HepG2 (cell line): ENCODE measurements at regions not wholly inside any gene's neighbourhood (a gene's known extent, or its start where the extent isn't known, plus 50 kb on each side); places are given as distances from the start of the nearest gene placed in this dataset.

ENCODE experiments used
- ATAC-seq: fragments of 200-7000 bp; cut with Tn5 transposase; 3 replicates; pipeline ENCODE4 v1.9.1; 2020; ENCODE audit warnings: mild to moderate bottlenecking, moderate library complexity
- BruUV-seq: library from RNA; stranded (reverse); fragments of 400-500 nt; replicated peaks from 2 replicates; lab custom pipeline; 2021; lab: Mats Ljungman, UMichigan
- CTCF ChIA-PET: fragments of 300-600 bp; formaldehyde crosslinking; extraction: SDS; loops from one replicate; lab custom pipeline; 2021; ENCODE audit warnings: low total read pairs, inconsistent platforms, low intra/inter-chr PET ratio; lab: Yijun Ruan, JAX
- POLR2A ChIA-PET: fragments of 350-600 bp; sonication (Branson Sonifier 250); formaldehyde crosslinking; loops from one replicate; lab custom pipeline; 2020; ENCODE audit warnings: antibody characterized with exemption, inconsistent platforms; lab: Yijun Ruan, JAX
- DNase-seq: peaks from one replicate; pipeline ENCODE4 v3.0.0-alpha.2; 2015; ENCODE audit warnings: low spot score
- FAIRE-seq: peaks from 3 replicates; lab custom pipeline; 2011; peaks lifted over from hg19 to GRCh38; lab: Jason Lieb, UNC
- H2AFZ ChIP-seq: one replicate; pipeline ENCODE4 v1.6.1; 2011; ENCODE audit warnings: low read length, inconsistent platforms
- H3K27ac ChIP-seq: fragments of 300-600 bp; 3 replicates; pipeline ENCODE4 v1.8.0; 2011; ENCODE audit warnings: mixed run types, mild to moderate bottlenecking, mixed read lengths, low read length, inconsistent platforms; ENCODE audit not compliant: insufficient read depth; ENCODE audit errors: extremely low read length
- H3K27me3 ChIP-seq, 2 experiments: fragments of 200-600 bp in 1 of 2; 2 replicates in 1 of 2; 3 replicates in 1 of 2; pipeline versions ENCODE4 v1.6.0 to v1.8.0; 2011; ENCODE audit warnings: low read length in 2 of 2, mild to moderate bottlenecking in 2 of 2, moderate library complexity in 2 of 2, inconsistent platforms in 1 of 2; ENCODE audit not compliant: insufficient read depth in 2 of 2, control insufficient read depth in 1 of 2
- H3K36me3 ChIP-seq, 2 experiments: fragments of 200-600 bp in 1 of 2; replicated peaks in 1 of 2; 2 replicates in 1 of 2; 3 replicates in 1 of 2; pipeline versions ENCODE4 v1.5.1 to v1.8.0; 2011; ENCODE audit warnings: low read length in 2 of 2, inconsistent platforms in 1 of 2; ENCODE audit not compliant: insufficient read depth in 2 of 2, control insufficient read depth in 1 of 2
- H3K4me1 ChIP-seq: 2 replicates; pipeline ENCODE4 v1.5.1; 2012; ENCODE audit warnings: low read length, inconsistent platforms; ENCODE audit not compliant: insufficient read depth
- H3K4me2 ChIP-seq: 2 replicates; pipeline ENCODE4 v1.6.0; 2011; ENCODE audit warnings: low read depth, low read length, inconsistent platforms
- H3K4me3 ChIP-seq, 3 experiments: fragments of 200-600 bp in 1 of 3; sonication (generic), shearing (Covaris generic) in 1 of 3; replicated peaks in 1 of 3; 2 replicates each; pipeline ENCODE4 v1.5.1; 2011 to 2016; ENCODE audit warnings: low read length in 3 of 3, inconsistent platforms in 2 of 3, low read depth in 2 of 3, mild to moderate bottlenecking in 2 of 3, control low read depth in 1 of 3, mixed read lengths in 1 of 3; ENCODE audit not compliant: insufficient read depth in 1 of 3
- H3K79me2 ChIP-seq: one replicate; pipeline ENCODE4 v1.6.1; 2011; ENCODE audit warnings: low read length, inconsistent platforms; ENCODE audit not compliant: insufficient read depth
- H3K9ac ChIP-seq: 2 replicates; pipeline ENCODE4 v1.6.0; 2011; ENCODE audit warnings: mild to moderate bottlenecking, low read depth, low read length, inconsistent platforms; ENCODE audit not compliant: insufficient read depth
- H3K9me3 ChIP-seq: 2 replicates; pipeline ENCODE4 v1.5.1; 2012; ENCODE audit warnings: mild to moderate bottlenecking, low read length
- H4K20me1 ChIP-seq: 2 replicates; pipeline ENCODE4 v1.6.0; 2011; ENCODE audit warnings: inconsistent platforms, mild to moderate bottlenecking, low read length, moderate library complexity; ENCODE audit not compliant: insufficient read depth
- GPN1 ChIP-seq: sonication (generic); formaldehyde crosslinking; IDR thresholded peaks from 2 replicates; pipeline ENCODE4 v1.5.1; 2020; ENCODE audit warnings: missing genetic modification reagents, borderline replicate concordance
- HDAC2 ChIP-seq: sonication (generic); formaldehyde crosslinking; IDR thresholded peaks from 2 replicates; pipeline ENCODE4 v1.4.0; 2020; ENCODE audit warnings: missing genetic modification reagents
- HNRNPL ChIP-seq: fragments of 200-400 bp; formaldehyde crosslinking; IDR thresholded peaks from 2 replicates; pipeline ENCODE4 v1.6.1; 2017; ENCODE audit warnings: mild to moderate bottlenecking, low read depth, low read length
- PHF8 ChIP-seq: sonication (generic); formaldehyde crosslinking; IDR thresholded peaks from 2 replicates; pipeline ENCODE4 v1.5.0; 2020; ENCODE audit warnings: missing genetic modification reagents
- TFDP1 ChIP-seq: IDR thresholded peaks from 2 replicates; pipeline ENCODE4 v1.6.1; 2016; ENCODE audit warnings: missing compliant biosample characterization, missing genetic modification reagents, borderline replicate concordance
- U2AF1 ChIP-seq: fragments of 200-400 bp; formaldehyde crosslinking; optimal IDR thresholded peaks from 2 replicates; pipeline ENCODE3; 2017; ENCODE audit warnings: mild to moderate bottlenecking, low read depth, low read length
- ZFX ChIP-seq: sonication (generic); formaldehyde crosslinking; IDR thresholded peaks from 2 replicates; pipeline ENCODE4 v1.4.0; 2020; ENCODE audit warnings: mild to moderate bottlenecking, low read depth, missing genetic modification reagents, moderate library complexity
- ZKSCAN1 ChIP-seq: fragments of 150-350 bp; IDR thresholded peaks from 2 replicates; pipeline ENCODE4 v1.6.1; 2014; ENCODE audit warnings: low read length
- ZNF30 ChIP-seq: sonication (generic); formaldehyde crosslinking; IDR thresholded peaks from 2 replicates; pipeline ENCODE4 v1.5.0; 2020; ENCODE audit warnings: mild to moderate bottlenecking, missing genetic modification reagents
- ZNF513 ChIP-seq: sonication (generic); formaldehyde crosslinking; conservative IDR thresholded peaks from 2 replicates; pipeline ENCODE4 v1.5.0; 2020; ENCODE audit warnings: missing genetic modification reagents
- ZNF746 ChIP-seq: sonication (generic); formaldehyde crosslinking; IDR thresholded peaks from 2 replicates; pipeline ENCODE4 v1.8.0; 2022; ENCODE audit warnings: mild to moderate bottlenecking, missing genetic modification reagents
- ZNF841 ChIP-seq: sonication (generic); formaldehyde crosslinking; IDR thresholded peaks from 2 replicates; pipeline ENCODE4 v1.8.1; 2023; ENCODE audit warnings: missing genetic modification reagents, borderline replicate concordance
- WGBS: methylation state at CpG from one replicate; pipeline ENCODE4 v1.1.6; 2017; ENCODE audit warnings: low lambda C conversion rate; 5-methylcytosine and 5-hydroxymethylcytosine counted together
- in situ Hi-C: cut with HindIII; loops from 2 replicates; pipeline ENCODE4 v1.10.0; 2017; ENCODE audit warnings: low pct_unique_long_range_greater_than_20kb; ENCODE audit not compliant: extremely low pct_ligation_motif_present
- intact Hi-C: fragments of 100-400 bp; cut with micrococcal nuclease; formaldehyde crosslinking; loops from one replicate; pipeline ENCODE4 v1.10.0; 2022; ENCODE audit not compliant: unreplicated experiment
- TF ChIP-seq, protein P1 (sequence below): sonication (generic); formaldehyde crosslinking; IDR thresholded peaks from 2 replicates; pipeline ENCODE4 v1.5.0; 2020; ENCODE audit warnings: missing genetic modification reagents
- TF ChIP-seq, protein P2 (sequence below): IDR thresholded peaks from 2 replicates; pipeline ENCODE4 v1.6.1; 2012; ENCODE audit warnings: inconsistent platforms

DNA sequence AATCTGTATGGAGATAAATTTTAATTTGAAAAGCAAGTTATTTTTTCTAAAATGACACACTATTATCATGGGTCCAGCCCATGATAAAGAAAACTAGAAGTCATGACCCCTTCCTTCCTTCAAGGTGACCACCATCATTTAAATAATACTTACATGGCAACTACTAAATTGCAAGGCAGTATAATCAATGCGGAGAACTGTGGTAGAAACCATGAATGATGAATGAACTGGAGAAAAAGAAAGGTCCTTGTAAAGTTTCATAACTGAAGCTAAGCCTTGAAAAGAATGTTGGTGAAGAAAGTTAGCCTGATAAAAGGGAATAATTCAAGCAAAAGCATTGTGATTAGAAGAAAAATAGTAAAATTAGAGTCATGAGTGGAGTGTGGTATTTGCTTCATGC lies 222.9 kb upstream of the TBC1D5 start (continued):
- TF ChIP-seq ZNF513 (no peak), PHF8 (CRISPR knock-in tag) (no peak), ZNF841 (no peak), ZNF30 (CRISPR knock-in tag) (no peak)

DNA sequence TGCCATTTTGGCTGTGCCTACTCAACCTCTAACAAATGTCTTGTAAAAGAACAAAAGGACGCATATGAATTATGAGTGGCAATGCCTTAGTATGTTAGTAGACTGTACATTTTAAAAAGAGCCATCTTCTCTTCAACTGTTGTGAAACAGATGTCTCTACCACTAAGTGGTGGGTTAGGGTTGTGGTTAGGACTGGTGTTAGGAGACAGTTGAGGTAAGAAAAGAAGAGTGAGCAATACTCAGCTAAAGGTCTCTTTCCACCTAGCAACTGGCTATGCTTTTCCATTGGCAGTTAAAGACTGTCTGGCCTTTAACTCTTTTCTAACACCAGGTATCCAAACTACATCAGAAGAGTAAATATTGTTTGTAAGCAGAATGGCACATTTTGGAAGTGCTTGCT lies 221.7 kb upstream of the TBC1D5 start:
- 53% methylated on average over 1 of the region's 1 CpG for WGBS
- Histone ChIP-seq H3K27ac (no peak overlapping the region), H2AFZ (no peak overlapping the region), H3K9me3 (no peaks in the 10 kb centered on the region), H3K79me2 (no peaks in the 10 kb centered on the region), H4K20me1 (no peaks in the 10 kb centered on the region), H3K4me3 (no peak overlapping the region), H3K4me2 (no peak overlapping the region), H3K9ac (no peak overlapping the region), H3K27me3 (no peaks in the 10 kb centered on the region), H3K4me1 (no peaks in the 10 kb centered on the region), H3K36me3 (no peaks in the 10 kb centered on the region)
- ChIA-PET POLR2A (no interaction called here), CTCF (no interaction called here)
- no TSS peak for BruUV-seq
- in situ Hi-C loops (no loop called here), intact Hi-C loops (no loop called here)
- DNase-seq (no peak), FAIRE-seq (no peak), ATAC-seq (no peak)
- TF ChIP-seq, protein P1, sequence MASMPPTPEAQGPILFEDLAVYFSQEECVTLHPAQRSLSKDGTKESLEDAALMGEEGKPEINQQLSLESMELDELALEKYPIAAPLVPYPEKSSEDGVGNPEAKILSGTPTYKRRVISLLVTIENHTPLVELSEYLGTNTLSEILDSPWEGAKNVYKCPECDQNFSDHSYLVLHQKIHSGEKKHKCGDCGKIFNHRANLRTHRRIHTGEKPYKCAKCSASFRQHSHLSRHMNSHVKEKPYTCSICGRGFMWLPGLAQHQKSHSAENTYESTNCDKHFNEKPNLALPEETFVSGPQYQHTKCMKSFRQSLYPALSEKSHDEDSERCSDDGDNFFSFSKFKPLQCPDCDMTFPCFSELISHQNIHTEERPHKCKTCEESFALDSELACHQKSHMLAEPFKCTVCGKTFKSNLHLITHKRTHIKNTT (CRISPR knock-in tag), result no peak

- H3K27me3 ChIP-seq, result no peaks in the 10 kb centered on the region
- no peaks in the 10 kb centered on the region for H3K79me2 ChIP-seq
- ChIA-PET CTCF (no interaction called here), POLR2A (no interaction called here)
- no peaks in the 10 kb centered on the region for H3K9me3 ChIP-seq
- no peak overlapping the region for H3K9ac ChIP-seq
- intact Hi-C loops (no loop called here), in situ Hi-C loops (no loop called here)
- H3K4me2 ChIP-seq, result no peak overlapping the region
- H2AFZ ChIP-seq, result no peak overlapping the region
- no peak overlapping the region for H3K27ac ChIP-seq
- DNase-seq (no peak), FAIRE-seq (no peak), ATAC-seq (no peak)
- BruUV-seq, result no TSS peak
- H4K20me1 ChIP-seq, result no peaks in the 10 kb centered on the region
- H3K4me1 ChIP-seq, result no peaks in the 10 kb centered on the region
- H3K36me3 ChIP-seq, result no peaks in the 10 kb centered on the region
- no peak overlapping the region for H3K4me3 ChIP-seq
- TF ChIP-seq HNRNPL, result no peak
- no peak for TF ChIP-seq ZFX (CRISPR knock-in tag)
- TF ChIP-seq ZKSCAN1, result no peak
- TF ChIP-seq GPN1, result no peak
- no peak for TF ChIP-seq ZNF746 (CRISPR knock-in tag)
- no peak for TF ChIP-seq HDAC2 (CRISPR knock-in tag)
- TF ChIP-seq TFDP1 (CRISPR knock-in tag), result no peak
- TF ChIP-seq U2AF1, result no peak
- TF ChIP-seq, protein P2, sequence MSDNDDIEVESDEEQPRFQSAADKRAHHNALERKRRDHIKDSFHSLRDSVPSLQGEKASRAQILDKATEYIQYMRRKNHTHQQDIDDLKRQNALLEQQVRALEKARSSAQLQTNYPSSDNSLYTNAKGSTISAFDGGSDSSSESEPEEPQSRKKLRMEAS, result no peak
These were observed 213.0 kb upstream of the TBC1D5 start for GRCh38 chr3:17955411-17955810.
